Loucy (cell line): ENCODE measurements at regions not wholly inside any gene's neighbourhood (a gene's known extent, or its start where the extent isn't known, plus 50 kb on each side); places are given as distances from the start of the nearest gene placed in this dataset.

ENCODE experiments used
- EZH2phosphoT487 ChIP-seq: fragments of 200-600 bp; IDR thresholded peaks from 2 replicates; pipeline ENCODE4 v1.6.1; 2018; ENCODE audit warnings: antibody characterized with exemption, mild to moderate bottlenecking, moderate library complexity, borderline replicate concordance
- TF ChIP-seq, protein P1 (sequence below): fragments of 200-600 bp; sonication (generic); conservative IDR thresholded peaks from 2 replicates; pipeline ENCODE4 v1.5.1; 2014; ENCODE audit warnings: mild to moderate bottlenecking, antibody characterized with exemption, low read length

DNA sequence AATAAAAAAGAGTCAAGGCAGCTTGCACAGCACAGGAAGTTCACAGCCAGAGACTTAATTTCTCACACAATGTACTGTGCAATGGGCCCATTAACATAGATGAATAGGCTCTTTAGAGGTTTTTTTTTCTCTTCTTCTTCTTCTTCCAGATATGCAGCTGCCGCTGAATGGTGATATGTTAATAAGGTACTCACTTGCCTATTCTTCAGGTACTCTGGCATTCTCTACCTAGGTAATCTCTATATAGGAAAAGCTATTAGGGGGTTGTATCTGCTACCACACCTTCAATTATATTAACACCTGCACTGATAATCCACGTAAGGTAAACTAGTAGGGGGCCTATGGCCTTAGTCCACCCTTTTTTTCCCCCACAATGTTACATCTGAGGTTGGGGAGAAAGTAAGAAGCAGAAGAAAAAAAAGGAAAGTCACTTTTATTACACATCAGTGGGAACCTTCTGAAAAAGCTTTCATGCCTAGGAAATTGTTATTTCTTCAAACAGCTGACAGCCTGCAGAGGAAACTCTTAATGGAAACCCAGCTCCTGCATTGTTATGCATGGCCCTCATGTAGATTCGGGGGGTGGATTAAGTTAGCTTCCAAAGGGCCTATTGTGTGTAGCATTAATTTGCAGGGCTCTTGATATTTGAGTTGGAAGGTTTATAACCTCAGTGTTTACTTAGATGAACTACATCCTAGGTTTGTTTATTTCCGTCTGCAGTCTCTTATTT, 525.5 kb downstream of the ZIC1 start:
- TF ChIP-seq, protein P1, sequence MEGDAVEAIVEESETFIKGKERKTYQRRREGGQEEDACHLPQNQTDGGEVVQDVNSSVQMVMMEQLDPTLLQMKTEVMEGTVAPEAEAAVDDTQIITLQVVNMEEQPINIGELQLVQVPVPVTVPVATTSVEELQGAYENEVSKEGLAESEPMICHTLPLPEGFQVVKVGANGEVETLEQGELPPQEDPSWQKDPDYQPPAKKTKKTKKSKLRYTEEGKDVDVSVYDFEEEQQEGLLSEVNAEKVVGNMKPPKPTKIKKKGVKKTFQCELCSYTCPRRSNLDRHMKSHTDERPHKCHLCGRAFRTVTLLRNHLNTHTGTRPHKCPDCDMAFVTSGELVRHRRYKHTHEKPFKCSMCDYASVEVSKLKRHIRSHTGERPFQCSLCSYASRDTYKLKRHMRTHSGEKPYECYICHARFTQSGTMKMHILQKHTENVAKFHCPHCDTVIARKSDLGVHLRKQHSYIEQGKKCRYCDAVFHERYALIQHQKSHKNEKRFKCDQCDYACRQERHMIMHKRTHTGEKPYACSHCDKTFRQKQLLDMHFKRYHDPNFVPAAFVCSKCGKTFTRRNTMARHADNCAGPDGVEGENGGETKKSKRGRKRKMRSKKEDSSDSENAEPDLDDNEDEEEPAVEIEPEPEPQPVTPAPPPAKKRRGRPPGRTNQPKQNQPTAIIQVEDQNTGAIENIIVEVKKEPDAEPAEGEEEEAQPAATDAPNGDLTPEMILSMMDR: no peak
- TF ChIP-seq EZH2phosphoT487: no peak
